H54 (cell line): ENCODE measurements at regions not wholly inside any gene's neighbourhood (a gene's known extent, or its start where the extent isn't known, plus 50 kb on each side); places are given as distances from the start of the nearest gene placed in this dataset.

Source experiments
- DNase-seq: peaks from one replicate; pipeline ENCODE4 v3.0.0; 2011; ENCODE audit warnings: low spot score, mixed read lengths; ENCODE audit not compliant: insufficient read length
- FAIRE-seq: peaks from 3 replicates; lab custom pipeline; 2011; peaks lifted over from hg19 to GRCh38; lab: Jason Lieb, UNC
- POLR2A ChIP-seq: IDR thresholded peaks from 2 replicates; pipeline ENCODE4 v1.6.1; 2011; ENCODE audit warnings: low read depth, mild to moderate bottlenecking, low read length

- FAIRE-seq (no peak), DNase-seq (no peak)
- TF ChIP-seq POLR2A: no peak
Measured at GRCh38 chr1:119308130-119308700, 60.4 kb upstream of the HAO2 start.

- FAIRE-seq (no peak), DNase-seq (no peak)
- no peak for TF ChIP-seq POLR2A
Measured at GRCh38 chr1:119308806-119309205, 59.8 kb upstream of the HAO2 start.

- no peak for DNase-seq
- no peak for TF ChIP-seq POLR2A
- no peak for FAIRE-seq
Measured at GRCh38 chr1:119310301-119310700, 58.3 kb upstream of the HAO2 start.

- FAIRE-seq (no peak), DNase-seq (no peak)
- no peak for TF ChIP-seq POLR2A
Measured at GRCh38 chr1:119312500-119312899, 56.1 kb upstream of the HAO2 start.

GRCh38 chr1:119314001-119314796 lies 54.4 kb upstream of the HAO2 start:
- DNase-seq (no peak), FAIRE-seq (no peak)
- TF ChIP-seq POLR2A: no peak

GRCh38 chr1:119316870-119317416 lies 51.6 kb upstream of the HAO2 start:
- no peak for DNase-seq
- no peak for FAIRE-seq

GRCh38 chr1:119318466-119319309 lies 49.9 kb upstream of the HAO2 start:
- DNase-seq (no peak), FAIRE-seq (no peak)
- no peak for TF ChIP-seq POLR2A

More at GRCh38 chr1:119316870-119317416, 51.6 kb upstream of the HAO2 start:
- TF ChIP-seq POLR2A: no peak
